Omental fat pad (tissue), 3 donors: ENCODE measurements at regions not wholly inside any gene's neighbourhood (a gene's known extent, or its start where the extent isn't known, plus 50 kb on each side); places are given as distances from the start of the nearest gene placed in this dataset.
A peak's percentile ranks its signal among the peaks of the same experiment; 100 is the strongest.
"Not testable (repeated sequence)": the region's sequence is repeated elsewhere in the genome, so short reads cannot be mapped to it uniquely, and the experiment has no call there.

Experiments
- ATAC-seq: fragments of 150-250 bp; one replicate; pipeline ENCODE4 v1.9.1; 2016; ENCODE audit warnings: mild to moderate bottlenecking, moderate library complexity; ENCODE audit not compliant: low FRiP score
- DNase-seq: peaks from one replicate; pipeline ENCODE4 v3.0.0-alpha.2; 2019; ENCODE audit warnings: low spot score
- TF ChIP-seq, protein P1 (sequence below), 3 donors: fragments of 450-650 bp; IDR thresholded peaks; one replicate each; pipeline ENCODE4 v1.5.1; 2016 to 2017; ENCODE audit warnings: antibody characterized with exemption in 3 of 3, mild to moderate bottlenecking in 3 of 3, moderate library complexity in 2 of 3

DNA sequence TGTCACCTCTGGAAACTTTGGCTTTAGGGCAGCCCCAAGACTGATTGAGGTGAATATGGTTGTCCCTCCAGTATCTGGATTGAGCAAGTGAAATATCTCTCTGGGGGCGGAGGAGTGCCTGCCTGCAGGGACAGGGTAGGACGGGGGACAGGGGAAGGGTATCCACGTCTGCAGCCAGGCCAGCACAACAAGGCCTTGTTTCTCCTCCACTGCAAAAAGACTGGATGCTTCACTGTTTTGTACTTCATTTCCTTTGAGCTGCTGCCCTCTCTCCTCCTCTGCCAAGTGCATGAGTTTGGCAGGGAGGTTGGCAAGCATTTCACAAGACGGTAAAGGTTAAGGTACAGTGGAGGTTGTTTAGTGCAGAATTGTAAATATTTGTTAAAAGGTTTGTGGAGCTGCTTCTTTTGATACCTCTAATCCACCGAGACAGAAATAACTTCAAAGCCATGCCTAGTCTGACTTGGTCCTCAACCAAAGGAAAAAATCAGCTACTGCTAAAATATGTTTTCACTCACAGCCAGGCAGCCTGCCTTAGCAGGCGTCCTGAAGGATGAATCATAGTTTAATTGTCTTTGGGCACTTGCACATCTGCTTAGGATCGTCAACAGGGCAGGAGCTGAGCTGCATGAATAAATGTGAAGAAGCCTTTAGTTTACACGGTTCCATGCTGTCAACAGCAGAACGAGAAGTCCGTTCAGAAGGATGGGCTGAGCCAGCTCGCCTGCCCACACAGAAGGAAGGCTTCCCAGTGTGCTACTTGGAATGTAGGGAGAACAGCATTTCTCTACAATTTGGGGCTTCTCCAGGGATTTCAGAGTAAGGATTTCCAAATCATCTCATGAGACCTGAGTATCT is 269.7 kb downstream of the TTC6 start:
- peak; percentile 83 for ATAC-seq
- TF ChIP-seq, protein P1, sequence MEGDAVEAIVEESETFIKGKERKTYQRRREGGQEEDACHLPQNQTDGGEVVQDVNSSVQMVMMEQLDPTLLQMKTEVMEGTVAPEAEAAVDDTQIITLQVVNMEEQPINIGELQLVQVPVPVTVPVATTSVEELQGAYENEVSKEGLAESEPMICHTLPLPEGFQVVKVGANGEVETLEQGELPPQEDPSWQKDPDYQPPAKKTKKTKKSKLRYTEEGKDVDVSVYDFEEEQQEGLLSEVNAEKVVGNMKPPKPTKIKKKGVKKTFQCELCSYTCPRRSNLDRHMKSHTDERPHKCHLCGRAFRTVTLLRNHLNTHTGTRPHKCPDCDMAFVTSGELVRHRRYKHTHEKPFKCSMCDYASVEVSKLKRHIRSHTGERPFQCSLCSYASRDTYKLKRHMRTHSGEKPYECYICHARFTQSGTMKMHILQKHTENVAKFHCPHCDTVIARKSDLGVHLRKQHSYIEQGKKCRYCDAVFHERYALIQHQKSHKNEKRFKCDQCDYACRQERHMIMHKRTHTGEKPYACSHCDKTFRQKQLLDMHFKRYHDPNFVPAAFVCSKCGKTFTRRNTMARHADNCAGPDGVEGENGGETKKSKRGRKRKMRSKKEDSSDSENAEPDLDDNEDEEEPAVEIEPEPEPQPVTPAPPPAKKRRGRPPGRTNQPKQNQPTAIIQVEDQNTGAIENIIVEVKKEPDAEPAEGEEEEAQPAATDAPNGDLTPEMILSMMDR (IDR thresholded peaks at IDR 0.05) = no peak
- DNase-seq = no peak

DNA sequence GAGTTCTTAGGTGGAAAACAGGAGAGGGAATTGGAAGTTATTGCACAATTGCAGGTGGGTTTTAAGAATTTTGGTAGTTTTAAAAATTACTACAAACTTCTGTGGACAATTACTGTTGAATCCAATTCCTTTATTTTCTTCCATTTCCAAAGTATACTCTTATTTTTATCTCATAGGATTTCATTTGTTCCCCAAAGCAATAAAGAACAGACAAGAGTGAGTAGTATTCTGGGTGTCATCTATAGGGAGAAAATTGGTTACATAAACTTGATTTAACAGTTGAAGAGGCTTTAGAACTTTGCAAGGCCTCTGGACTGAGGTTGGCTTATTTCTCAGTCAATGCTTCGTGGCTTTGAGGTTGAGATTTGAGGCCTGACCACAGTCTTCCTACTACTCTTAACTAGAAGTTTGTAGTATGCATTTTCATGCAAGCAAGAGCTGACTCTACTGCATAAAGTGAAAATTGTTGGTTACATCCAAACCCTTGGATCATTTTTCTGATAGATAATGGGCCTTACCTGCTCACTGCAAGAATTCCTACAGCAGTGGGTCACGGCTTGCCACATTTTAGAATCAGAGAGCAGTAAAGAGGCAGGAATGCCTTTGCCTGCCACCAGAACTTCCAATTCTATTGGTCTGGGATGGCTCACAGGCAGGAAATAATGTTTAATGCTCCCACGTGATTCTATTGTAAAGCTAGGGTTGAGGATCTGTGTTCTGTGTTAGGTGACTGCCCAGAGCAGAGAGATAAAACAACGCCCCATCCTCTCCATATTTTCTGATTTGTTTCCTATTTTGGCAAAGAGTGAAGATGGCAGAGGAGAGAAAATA is 270.5 kb downstream of the TTC6 start:
- ATAC-seq (no peak), DNase-seq (no peak)
- TF ChIP-seq, protein P1 (IDR thresholded peaks at IDR 0.05) = no peak

DNA sequence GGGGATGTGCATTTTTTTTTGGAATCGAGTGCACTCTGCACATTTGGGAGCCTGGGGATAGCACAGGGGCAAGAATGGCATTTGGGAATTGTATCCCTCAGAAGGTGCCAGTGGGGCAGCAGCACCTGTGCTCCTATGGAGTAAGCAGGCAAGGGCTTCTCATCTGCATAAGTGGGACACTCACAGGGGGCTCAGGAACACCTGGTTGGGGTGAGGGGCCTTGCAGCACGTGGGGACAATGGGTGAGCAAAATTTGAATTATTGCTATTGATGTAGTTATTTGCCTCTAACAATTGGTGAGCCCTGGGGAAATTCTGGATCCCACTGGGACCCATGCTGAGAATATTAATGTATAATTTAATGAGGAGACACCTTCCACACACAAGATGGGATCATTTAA is 274.2 kb downstream of the TTC6 start:
- ATAC-seq = no peak
- TF ChIP-seq, protein P1 (IDR thresholded peaks at IDR 0.05) = no peak
- DNase-seq = no peak

DNA sequence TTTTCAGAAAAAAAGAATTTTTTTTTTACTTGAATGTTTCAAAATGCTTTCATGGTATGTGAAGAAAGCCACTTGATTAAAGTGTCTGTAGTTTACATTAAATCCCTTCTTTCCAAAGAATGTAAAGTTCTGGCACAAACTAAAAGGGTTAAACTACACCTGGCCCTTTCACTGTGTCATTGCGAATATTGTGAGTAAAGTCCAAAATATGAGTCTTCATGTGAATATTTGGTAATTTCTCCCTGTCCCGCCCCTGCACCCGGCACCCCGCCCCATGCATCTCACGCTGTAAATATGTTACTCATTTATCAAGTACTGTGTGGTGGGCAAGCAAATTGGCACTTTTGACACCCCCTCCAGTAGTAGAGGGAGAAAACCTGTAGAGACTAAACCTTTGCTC is 274.7 kb downstream of the TTC6 start:
- TF ChIP-seq, protein P1 (IDR thresholded peaks at IDR 0.05) = no peak
- no peak for DNase-seq
- ATAC-seq = no peak

DNA sequence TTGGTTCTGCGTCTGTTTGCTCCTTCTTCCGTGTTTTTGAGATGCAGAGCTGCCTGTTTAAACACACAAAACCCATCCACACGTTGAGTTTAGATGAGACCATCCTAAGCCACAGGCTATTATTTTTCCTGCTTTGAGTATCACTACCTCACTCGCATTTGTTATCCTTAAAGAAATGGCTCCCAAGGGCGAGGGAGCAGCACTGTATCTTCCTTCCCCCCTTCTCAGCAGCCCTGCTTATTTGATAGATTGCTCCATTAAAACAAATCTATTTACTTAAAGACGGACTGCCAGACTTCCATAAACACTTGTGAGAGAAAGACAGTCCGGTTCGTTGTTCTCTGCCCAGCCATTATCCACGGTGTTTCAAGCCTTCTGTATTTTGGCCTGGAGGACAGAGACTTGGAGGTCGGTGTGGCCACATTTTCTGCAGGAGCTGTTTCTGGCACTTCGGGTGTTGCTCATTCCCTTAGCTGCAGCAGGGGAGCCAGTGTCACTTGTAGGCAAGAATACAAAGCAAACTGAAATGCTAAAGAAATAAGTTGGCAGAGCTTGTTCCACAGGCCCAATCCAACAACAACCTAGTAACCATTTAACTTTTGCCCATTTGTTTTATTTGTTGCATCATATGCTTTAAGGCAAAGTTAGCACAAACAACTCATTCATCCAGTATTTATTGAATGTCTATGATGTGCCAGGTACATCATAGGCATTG is 275.4 kb downstream of the TTC6 start:
- no peak for ATAC-seq
- TF ChIP-seq, protein P1 (IDR thresholded peaks at IDR 0.05) = no peak

DNA sequence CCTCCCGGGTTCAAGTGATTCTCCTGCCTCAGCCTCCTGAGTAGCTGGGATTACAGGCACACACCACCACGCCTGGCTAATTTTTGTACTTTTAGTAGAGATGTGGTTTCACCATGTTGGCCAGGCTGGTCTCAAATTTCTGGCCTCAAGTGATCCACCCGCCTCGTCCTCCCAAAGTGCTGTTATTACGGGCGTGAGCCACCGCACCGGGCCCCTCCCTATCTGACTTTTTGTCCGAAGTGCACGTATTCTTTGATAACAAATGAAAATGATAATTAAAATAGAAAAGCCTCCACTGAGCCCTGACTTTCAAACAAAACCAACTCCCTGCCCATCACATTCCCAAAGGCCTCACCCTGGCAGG is 278.6 kb downstream of the TTC6 start:
- DNase-seq, ATAC-seq: not testable (repeated sequence)

More for the DNA sequence above, 275.4 kb downstream of the TTC6 start:
- DNase-seq = no peak
